IPS-15b (cell line): ENCODE measurements at regions not wholly inside any gene's neighbourhood (a gene's known extent, or its start where the extent isn't known, plus 50 kb on each side); places are given as distances from the start of the nearest gene placed in this dataset.
"Not testable (repeated sequence)": the region's sequence is repeated elsewhere in the genome, so short reads cannot be mapped to it uniquely, and the experiment has no call there.

Experiments used
- H3K27me3 ChIP-seq: one replicate; pipeline ENCODE4 v1.6.1; 2013; ENCODE audit warnings: low read length; ENCODE audit not compliant: control insufficient read depth, insufficient read depth
- H3K36me3 ChIP-seq: one replicate; pipeline ENCODE4 v1.6.1; 2013; ENCODE audit warnings: low read length; ENCODE audit not compliant: control insufficient read depth, insufficient read depth
- H3K4me1 ChIP-seq: one replicate; pipeline ENCODE4 v1.6.1; 2013; ENCODE audit warnings: mild to moderate bottlenecking, low read length; ENCODE audit not compliant: control insufficient read depth, insufficient read depth
- H3K4me3 ChIP-seq: one replicate; pipeline ENCODE4 v1.5.1; 2013; ENCODE audit warnings: low read depth, low read length
- H3K9ac ChIP-seq: one replicate; pipeline ENCODE4 v1.6.1; 2013; ENCODE audit warnings: low read depth, mild to moderate bottlenecking, low read length
- H3K9me3 ChIP-seq: one replicate; pipeline ENCODE4 v1.6.1; 2013; ENCODE audit warnings: mild to moderate bottlenecking, low read length; ENCODE audit not compliant: control insufficient read depth, insufficient read depth

DNA sequence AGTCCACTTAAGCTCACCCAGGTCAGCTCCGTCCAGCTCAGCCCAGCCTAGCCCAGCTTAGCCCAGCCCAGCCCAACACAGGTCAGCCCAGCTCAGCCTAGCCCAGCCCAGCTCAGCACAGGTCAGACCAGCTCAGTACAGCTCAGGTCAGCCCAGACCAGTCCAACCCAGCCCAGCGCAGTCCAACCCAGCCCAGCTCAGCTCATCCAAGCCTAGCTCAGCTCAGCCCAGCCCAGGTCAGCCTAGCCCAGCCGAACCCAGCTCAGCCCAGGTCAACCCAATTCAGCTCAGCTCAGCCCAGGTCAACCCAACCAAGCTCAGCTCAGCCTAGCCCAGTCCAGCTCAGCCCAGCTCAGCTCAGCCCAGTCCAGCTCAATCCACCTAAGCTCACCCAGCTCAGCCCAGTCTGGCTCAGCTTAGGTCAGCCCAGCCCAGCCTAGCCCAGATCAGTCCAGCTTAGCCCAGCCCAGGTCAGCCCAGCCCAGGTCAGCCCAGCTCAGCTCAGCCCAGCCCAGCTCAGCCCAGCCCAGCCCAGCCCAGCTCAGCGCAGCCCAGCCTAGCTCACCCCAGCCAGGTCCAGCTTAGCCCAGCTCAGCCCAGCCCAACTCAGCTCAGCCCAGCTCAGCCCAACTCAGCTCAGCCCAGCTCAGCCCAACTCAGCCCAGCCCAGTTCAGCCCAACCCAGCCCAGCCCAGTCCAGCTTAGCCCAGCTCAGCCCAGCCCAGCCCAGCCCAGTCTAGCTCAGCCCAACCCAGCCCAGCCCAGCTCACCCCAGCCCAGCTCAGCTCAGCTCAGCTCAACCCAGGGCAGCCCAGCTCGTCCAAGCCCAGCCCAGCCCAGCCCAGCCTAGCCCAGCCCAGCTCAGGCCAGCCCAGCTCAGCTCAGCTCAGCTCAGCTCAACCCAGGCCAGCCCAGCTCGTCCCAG, 184.0 kb downstream of the TMEM121 start:
- Histone ChIP-seq H3K4me1 (no peaks in the 10 kb centered on the region), H3K36me3 (no peaks in the 10 kb centered on the region), H3K9me3 (peaks cover 5% of the 10 kb centered on the region), H3K27me3 (no peaks in the 10 kb centered on the region), H3K4me3 (no peak overlapping the region), H3K9ac (no peak overlapping the region)

- peaks cover 5% of the 10 kb centered on the region for H3K9me3 ChIP-seq
- H3K36me3 ChIP-seq = no peaks in the 10 kb centered on the region
- H3K9ac ChIP-seq = no peak overlapping the region
Measured at GRCh38 chr14:105711044-105711620, 184.7 kb downstream of the TMEM121 start.

GRCh38 chr14:105711841-105712460, 185.6 kb downstream of the TMEM121 start:
- Histone ChIP-seq H3K36me3 (no peaks in the 10 kb centered on the region), H3K9me3 (peaks cover 5% of the 10 kb centered on the region), H3K4me1 (no peaks in the 10 kb centered on the region), H3K9ac (no peak overlapping the region), H3K27me3 (no peaks in the 10 kb centered on the region), H3K4me3 (no peak overlapping the region)

More at GRCh38 chr14:105711044-105711620, 184.7 kb downstream of the TMEM121 start:
- no peak overlapping the region for H3K4me3 ChIP-seq
- no peaks in the 10 kb centered on the region for H3K27me3 ChIP-seq
- no peaks in the 10 kb centered on the region for H3K4me1 ChIP-seq

DNA sequence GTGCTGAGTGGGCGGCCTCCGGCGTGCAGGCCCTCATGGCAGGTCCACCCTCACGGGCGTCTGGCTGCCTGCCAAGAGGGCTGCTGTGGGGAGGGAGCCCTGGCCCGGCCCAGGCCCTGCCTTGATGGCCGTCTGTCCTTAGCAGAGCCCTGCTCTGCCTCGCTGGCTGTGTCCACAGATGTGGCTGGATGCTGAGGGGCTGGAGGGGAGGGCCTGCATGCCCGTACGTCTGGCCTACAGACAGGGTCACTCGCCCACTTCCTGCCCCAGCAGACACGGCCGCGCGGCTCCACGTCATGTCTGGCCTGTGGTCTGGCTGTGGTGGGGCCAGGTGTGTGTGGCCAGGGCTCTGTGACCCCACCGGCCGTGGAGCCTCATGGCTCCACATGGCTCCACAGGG, 186.3 kb downstream of the TMEM121 start:
- not testable (repeated sequence) for H3K9me3 ChIP-seq, H3K9ac ChIP-seq, H3K4me3 ChIP-seq, H3K36me3 ChIP-seq, H3K27me3 ChIP-seq, H3K4me1 ChIP-seq

DNA sequence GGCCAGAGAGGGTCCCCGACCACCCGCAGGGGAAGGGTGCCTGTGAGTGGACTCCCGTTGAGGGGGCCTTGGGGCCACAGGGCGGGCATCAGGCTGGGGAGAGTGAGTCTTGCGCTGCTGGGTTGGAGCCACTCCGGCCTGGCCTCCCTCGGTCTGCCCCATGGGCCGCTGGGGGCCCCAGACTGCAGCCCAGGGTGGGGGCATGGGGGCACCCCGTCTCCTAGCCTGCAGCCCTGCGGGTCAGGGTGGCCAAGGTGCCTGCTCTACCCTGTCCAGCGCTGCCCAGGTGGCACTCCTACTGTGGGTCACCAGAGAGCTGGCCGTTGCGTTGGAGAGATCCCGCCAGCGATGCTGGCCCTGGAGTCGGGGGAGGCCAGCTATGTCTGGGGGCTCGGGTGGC, 186.8 kb downstream of the TMEM121 start:
- not testable (repeated sequence) for H3K36me3 ChIP-seq, H3K4me1 ChIP-seq, H3K9ac ChIP-seq, H3K9me3 ChIP-seq, H3K27me3 ChIP-seq, H3K4me3 ChIP-seq

DNA sequence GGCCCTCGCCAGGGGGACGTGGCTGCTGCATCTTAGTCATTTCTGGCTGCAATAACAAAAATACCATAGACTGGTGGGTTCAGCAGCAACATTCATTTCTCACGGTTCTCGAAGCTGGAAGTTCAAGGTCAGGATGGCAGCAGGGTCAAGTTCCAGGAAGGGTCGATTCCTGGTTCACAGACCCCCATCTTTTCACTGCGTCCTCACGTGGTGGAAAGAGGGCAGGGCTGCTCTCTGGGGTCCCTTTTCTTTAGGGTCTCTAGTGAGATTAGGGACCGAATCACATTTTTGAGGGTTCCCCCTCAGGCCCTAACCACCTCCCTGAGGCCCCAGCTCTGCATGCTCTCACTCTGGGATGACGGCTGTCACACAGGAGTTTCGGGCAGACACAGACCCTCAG, 187.5 kb downstream of the TMEM121 start:
- not testable (repeated sequence) for H3K9me3 ChIP-seq, H3K36me3 ChIP-seq, H3K4me3 ChIP-seq, H3K9ac ChIP-seq, H3K4me1 ChIP-seq, H3K27me3 ChIP-seq

GRCh38 chr14:105718787-105719186, 192.4 kb downstream of the TMEM121 start:
- H3K9me3 ChIP-seq, H3K9ac ChIP-seq, H3K4me1 ChIP-seq, H3K27me3 ChIP-seq, H3K4me3 ChIP-seq, H3K36me3 ChIP-seq: not testable (repeated sequence)

- H3K4me3 ChIP-seq, H3K36me3 ChIP-seq, H3K9me3 ChIP-seq, H3K4me1 ChIP-seq, H3K27me3 ChIP-seq, H3K9ac ChIP-seq: not testable (repeated sequence)
Measured at GRCh38 chr14:105720106-105720505, 193.7 kb downstream of the TMEM121 start.

DNA sequence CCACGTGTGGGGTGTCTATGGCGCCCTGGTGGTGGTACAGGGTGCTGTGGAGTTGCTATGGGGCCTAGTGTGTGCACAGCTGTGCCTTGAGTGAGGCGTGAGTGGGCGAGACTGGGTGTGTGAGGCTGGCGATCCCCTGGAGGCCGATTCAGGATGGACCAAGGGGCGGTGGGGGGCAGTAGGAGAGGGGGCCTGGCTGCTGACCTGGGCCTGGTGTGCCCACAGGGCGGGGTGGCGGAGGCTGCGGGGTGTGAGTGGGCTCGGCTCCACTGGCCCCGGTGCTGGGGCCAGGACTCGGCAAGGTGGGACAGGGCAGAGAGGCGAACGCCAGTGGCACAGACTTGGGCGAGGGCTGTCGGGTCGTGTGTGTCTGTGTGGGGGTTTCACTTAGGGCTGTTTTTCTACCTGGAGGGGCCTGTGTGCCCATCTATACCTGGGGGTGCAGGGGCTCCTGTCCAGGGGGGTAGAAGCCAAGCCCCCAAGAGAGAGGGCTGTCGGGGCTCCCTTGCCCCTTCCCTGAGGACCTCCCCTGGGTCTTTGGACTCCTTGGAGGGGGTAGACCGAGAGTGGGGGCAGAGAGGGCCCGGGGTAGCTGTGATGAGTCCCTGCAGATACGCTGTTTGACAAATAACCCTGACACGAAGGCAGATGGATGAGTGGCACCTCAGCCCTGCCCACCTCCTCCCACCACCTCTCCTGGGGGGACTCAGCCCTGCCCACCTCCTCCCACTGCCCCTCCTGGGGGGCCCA, 194.6 kb downstream of the TMEM121 start:
- not testable (repeated sequence) for H3K4me1 ChIP-seq, H3K27me3 ChIP-seq, H3K9ac ChIP-seq, H3K36me3 ChIP-seq, H3K9me3 ChIP-seq, H3K4me3 ChIP-seq

- not testable (repeated sequence) for H3K36me3 ChIP-seq, H3K9ac ChIP-seq, H3K27me3 ChIP-seq, H3K4me1 ChIP-seq, H3K9me3 ChIP-seq, H3K4me3 ChIP-seq
Measured at GRCh38 chr14:105721602-105721970, 195.2 kb downstream of the TMEM121 start.

- not testable (repeated sequence) for H3K27me3 ChIP-seq, H3K4me3 ChIP-seq, H3K9me3 ChIP-seq, H3K4me1 ChIP-seq, H3K9ac ChIP-seq, H3K36me3 ChIP-seq
Measured at GRCh38 chr14:105721996-105722709, 195.8 kb downstream of the TMEM121 start.
